Keratinocyte (primary cell): ENCODE measurements at regions not wholly inside any gene's neighbourhood (a gene's known extent, or its start where the extent isn't known, plus 50 kb on each side); places are given as distances from the start of the nearest gene placed in this dataset.
"Not testable (repeated sequence)": the region's sequence is repeated elsewhere in the genome, so short reads cannot be mapped to it uniquely, and the experiment has no call there.

ENCODE experiments used
- DNase-seq: peaks from one replicate; pipeline ENCODE4 v3.0.0-alpha.2; 2011; ENCODE audit warnings: low read depth, missing footprints, low spot score
- FAIRE-seq: peaks from 2 replicates; lab custom pipeline; 2011; peaks lifted over from hg19 to GRCh38; lab: Jason Lieb, UNC
- H2AFZ ChIP-seq: 2 replicates; pipeline ENCODE4 v1.6.0; 2012; ENCODE audit warnings: low read length, control low read depth, inconsistent platforms; ENCODE audit not compliant: control insufficient read depth
- H3K27ac ChIP-seq: 2 replicates; pipeline ENCODE4 v1.5.1; 2011; ENCODE audit warnings: low read length; ENCODE audit not compliant: control insufficient read depth, insufficient read depth
- H3K27me3 ChIP-seq: 3 replicates; pipeline ENCODE4 v1.6.0; 2011; ENCODE audit warnings: low read length; ENCODE audit not compliant: control insufficient read depth, insufficient read depth; ENCODE audit errors: extremely low read depth
- H3K36me3 ChIP-seq, 2 experiments: 2 replicates in 1 of 2; 3 replicates in 1 of 2; pipeline ENCODE4 v1.5.1; 2011; ENCODE audit warnings: low read length in 2 of 2, mild to moderate bottlenecking in 1 of 2; ENCODE audit not compliant: control insufficient read depth in 2 of 2, insufficient read depth in 2 of 2; ENCODE audit errors: extremely low read depth in 1 of 2
- H3K4me1 ChIP-seq: 3 replicates; pipeline ENCODE4 v1.5.1; 2011; ENCODE audit warnings: low read length; ENCODE audit not compliant: control insufficient read depth, insufficient read depth; ENCODE audit errors: extremely low read depth
- H3K4me2 ChIP-seq: 3 replicates; pipeline ENCODE4 v1.6.0; 2011; ENCODE audit warnings: low read depth, low read length; ENCODE audit not compliant: control insufficient read depth, insufficient read depth; ENCODE audit errors: extremely low read depth
- H3K4me3 ChIP-seq, 3 experiments: fragments of 200-600 bp in 1 of 3; sonication (generic) in 1 of 3; 2 replicates in 2 of 3; 3 replicates in 1 of 3; pipeline ENCODE4 v1.5.1; 2011 to 2016; ENCODE audit warnings: low read length in 3 of 3, mild to moderate bottlenecking in 3 of 3, control low read depth in 2 of 3, inconsistent platforms in 1 of 3, low read depth in 1 of 3, mixed read lengths in 1 of 3, mixed run types in 1 of 3, moderate library complexity in 1 of 3; ENCODE audit not compliant: control insufficient read depth in 2 of 3, insufficient read depth in 2 of 3; ENCODE audit errors: extremely low read depth in 1 of 3
- H3K79me2 ChIP-seq: 2 replicates; pipeline ENCODE4 v1.6.0; 2012; ENCODE audit warnings: low read length; ENCODE audit not compliant: control insufficient read depth, insufficient read depth
- H3K9ac ChIP-seq: 3 replicates; pipeline ENCODE4 v1.6.0; 2011; ENCODE audit warnings: low read length; ENCODE audit not compliant: control insufficient read depth, insufficient read depth; ENCODE audit errors: extremely low read depth
- H3K9me1 ChIP-seq: 3 replicates; pipeline ENCODE4 v1.6.0; 2011; ENCODE audit warnings: low read length; ENCODE audit not compliant: control insufficient read depth, insufficient read depth; ENCODE audit errors: extremely low read depth
- H3K9me3 ChIP-seq: 2 replicates; pipeline ENCODE4 v1.5.1; 2012; ENCODE audit warnings: low read depth, low read length; ENCODE audit not compliant: control insufficient read depth
- H4K20me1 ChIP-seq: 3 replicates; pipeline ENCODE4 v1.6.0; 2011; ENCODE audit warnings: low read length; ENCODE audit not compliant: control insufficient read depth, insufficient read depth; ENCODE audit errors: extremely low read depth
- dilution Hi-C: fragments of 300-500 bp; cut with MboI; formaldehyde crosslinking; loops from one replicate; pipeline ENCODE4 v1.7.0; 2020; ENCODE audit warnings: low sequenced_read_pairs; ENCODE audit not compliant: extremely low pct_ligation_motif_present
- small RNA-seq, 3 experiments: library from RNA; depleted of rRNA; stranded (forward); fragments of <200 nt; gene quantifications; one replicate each; pipeline ENCODE3, GENCODE V24; 2012; ENCODE audit warnings: low read depth in 3 of 3, low replicate concordance in 1 of 3; ENCODE audit not compliant: insufficient read length in 3 of 3

- H3K9me3 ChIP-seq, DNase-seq, H3K27me3 ChIP-seq, H3K4me1 ChIP-seq, H3K79me2 ChIP-seq, dilution Hi-C loops, H2AFZ ChIP-seq, FAIRE-seq, H3K27ac ChIP-seq, H3K4me2 ChIP-seq, H3K9ac ChIP-seq, H3K4me3 ChIP-seq, H3K36me3 ChIP-seq, H3K9me1 ChIP-seq, H4K20me1 ChIP-seq: not testable (repeated sequence)
Measured at GRCh38 chr1:148202013-148202412, 49.9 kb upstream of the NBPF11 start.

Small RNA genes in the stretch of these regions (small RNA-seq; reads per million reads assigned to genes)
- 0 reads per million in 3 experiments for gene AC239809.1
- 0 to 0.67 (median 0.25) reads per million in 3 experiments for gene MIR6077
- gene RF00019, result 0 reads per million in 3 experiments
- gene RNU1-120P, result 1.4 to 14.1 (median 6.3) reads per million in 3 experiments
- 1.1 to 18.1 (median 10.0) reads per million in 3 experiments for gene RNU1-122P
- 0.47 to 1.0 (median 0.75) reads per million in 3 experiments for gene RNU1-13P
- gene RNVU1-1, result 2.3 to 3.8 (median 3.6) reads per million in 3 experiments
- gene RNVU1-2, result 0 to 0.33 (median 0) reads per million in 3 experiments
- 1.6 to 24.6 (median 6.7) reads per million in 3 experiments for gene RNVU1-3
